B cell (primary cell): ENCODE measurements at regions not wholly inside any gene's neighbourhood (a gene's known extent, or its start where the extent isn't known, plus 50 kb on each side); places are given as distances from the start of the nearest gene placed in this dataset.

Source experiments
- ATAC-seq: fragments of 200-7000 bp; cut with Tn5 transposase; one replicate; pipeline ENCODE4 v1.10.0; 2021; ENCODE audit warnings: low read depth, mild to moderate bottlenecking, moderate number of reproducible peaks, moderate library complexity
- CTCF ChIA-PET: fragments of 350-600 bp; sonication (Branson Sonifier 250); formaldehyde crosslinking; loops from one replicate; lab custom pipeline; 2021; ENCODE audit warnings: antibody characterized with exemption, inconsistent platforms; lab: Charles Lee
- POLR2A ChIA-PET: fragments of 350-600 bp; sonication (Branson Sonifier 250); formaldehyde crosslinking; loops from one replicate; lab custom pipeline; 2021; ENCODE audit warnings: antibody characterized with exemption; lab: Charles Lee
- DNase-seq: peaks from one replicate; pipeline ENCODE4 v3.0.0; 2013
- H2AFZ ChIP-seq: 2 replicates; pipeline ENCODE4 v1.6.1; 2012; ENCODE audit warnings: mild to moderate bottlenecking, low read depth, low read length; ENCODE audit not compliant: insufficient read depth, poor library complexity, severe bottlenecking
- H3K27ac ChIP-seq, 2 donors: 1 replicate in 1 of 2; 2 replicates in 1 of 2; pipeline ENCODE4 v1.5.1; 2012 to 2013; ENCODE audit warnings: low read length in 2 of 2, mild to moderate bottlenecking in 2 of 2, moderate library complexity in 1 of 2
- H3K27me3 ChIP-seq, 4 experiments: fragments of 200-600 bp in 1 of 4; sonication (generic) in 1 of 4; replicated peaks in 1 of 4; 1 replicate in 2 of 4; 2 replicates in 2 of 4; pipeline versions ENCODE4 v1.6.1 to v1.7.0; 2013 to 2016; ENCODE audit warnings: low read length in 3 of 4, mild to moderate bottlenecking in 2 of 4, mixed read lengths in 1 of 4, moderate library complexity in 1 of 4; ENCODE audit not compliant: insufficient read depth in 4 of 4, control insufficient read depth in 3 of 4; ENCODE audit errors: control extremely low read depth in 1 of 4
- H3K36me3 ChIP-seq, 2 experiments: replicated peaks in 1 of 2; 1 replicate in 1 of 2; 2 replicates in 1 of 2; pipeline versions ENCODE4 v1.6.1 to v1.7.1; 2013; ENCODE audit warnings: low read length in 1 of 2; ENCODE audit not compliant: insufficient read depth in 2 of 2, control insufficient read depth in 1 of 2; ENCODE audit errors: control extremely low read depth in 1 of 2, extremely low read depth in 1 of 2
- H3K4me1 ChIP-seq, 2 donors: fragments of 200-600 bp in 1 of 2; sonication (generic) in 1 of 2; 1 replicate in 1 of 2; 2 replicates in 1 of 2; pipeline versions ENCODE4 v1.5.1 to v1.6.1; 2013 to 2017; ENCODE audit warnings: low read length in 2 of 2; ENCODE audit not compliant: control insufficient read depth in 2 of 2, insufficient read depth in 2 of 2
- H3K4me2 ChIP-seq: replicated peaks from 2 replicates; pipeline ENCODE3; 2012; ENCODE audit warnings: mild to moderate bottlenecking, low read depth, low read length; ENCODE audit not compliant: poor library complexity, severe bottlenecking
- H3K4me3 ChIP-seq, 5 experiments: fragments of 200-600 bp in 1 of 5; sonication (generic) in 1 of 5; 1 replicate in 3 of 5; 2 replicates in 2 of 5; pipeline versions ENCODE4 v1.5.1 to v1.7.0; 2011 to 2016; ENCODE audit warnings: low read length in 4 of 5, mild to moderate bottlenecking in 4 of 5, low read depth in 2 of 5, control low read depth in 1 of 5, moderate library complexity in 1 of 5; ENCODE audit not compliant: insufficient read depth in 1 of 5; ENCODE audit errors: control extremely low read depth in 1 of 5, extremely low read depth in 1 of 5
- H3K79me2 ChIP-seq: fragments of 200-600 bp; sonication (generic); one replicate; pipeline ENCODE4 v1.6.0; 2016; ENCODE audit warnings: low read length; ENCODE audit not compliant: control insufficient read depth, insufficient read depth
- H3K9ac ChIP-seq: fragments of 200-600 bp; sonication (generic); 2 replicates; pipeline ENCODE4 v1.6.1; 2017; ENCODE audit warnings: mild to moderate bottlenecking, low read length, moderate library complexity
- H3K9me3 ChIP-seq, 3 donors: one replicate each; pipeline versions ENCODE4 v1.6.1 to v1.7.1; 2013; ENCODE audit warnings: low read length in 2 of 3; ENCODE audit not compliant: control insufficient read depth in 2 of 3, insufficient read depth in 1 of 3; ENCODE audit errors: control extremely low read depth in 1 of 3
- H4K20me1 ChIP-seq: 2 replicates; pipeline ENCODE4 v1.6.0; 2012; ENCODE audit warnings: mild to moderate bottlenecking, low read length; ENCODE audit not compliant: insufficient read depth, control insufficient read depth, poor library complexity, severe bottlenecking
- H3K27ac Mint-ChIP-seq: one replicate; pipeline ENCODE4 v1.8.0; 2021; ENCODE audit warnings: mixed read lengths
- H3K27me3 Mint-ChIP-seq: one replicate; pipeline ENCODE4 v1.8.0; 2021; ENCODE audit warnings: mixed read lengths
- H3K4me1 Mint-ChIP-seq: one replicate; pipeline ENCODE4 v1.8.0; 2021; ENCODE audit warnings: mixed read lengths
- H3K4me3 Mint-ChIP-seq: one replicate; pipeline ENCODE4 v1.8.0; 2021; ENCODE audit warnings: mixed read lengths
- H3K9me3 Mint-ChIP-seq: one replicate; pipeline ENCODE4 v1.8.0; 2022; ENCODE audit warnings: mixed read lengths; ENCODE audit not compliant: insufficient read depth
- CTCF ChIP-seq: fragments of 200-600 bp; IDR thresholded peaks from one replicate; pipeline ENCODE4 v1.8.0; 2022; ENCODE audit warnings: antibody characterized with exemption, mild to moderate bottlenecking
- EZH2 ChIP-seq: IDR thresholded peaks from 2 replicates; pipeline ENCODE4 v1.6.1; 2012; ENCODE audit warnings: borderline replicate concordance, low read depth, mild to moderate bottlenecking, moderate library complexity, low read length; ENCODE audit not compliant: insufficient read depth, poor library complexity, severe bottlenecking
- WGBS: methylation state at CpG from one replicate; pipeline ENCODE4 v1.1.5; 2013; ENCODE audit warnings: missing lambda C conversion rate; ENCODE audit not compliant: insufficient coverage; 5-methylcytosine and 5-hydroxymethylcytosine counted together
- intact Hi-C: fragments of 100-400 bp; cut with micrococcal nuclease; formaldehyde crosslinking; loops from one replicate; pipeline ENCODE4 v1.10.0; 2022

- Histone ChIP-seq H4K20me1 (no peaks in the 10 kb centered on the region), H3K4me1 (peaks cover 7 to 14% of the 10 kb centered on the region in 2 donors), H2AFZ (no peak overlapping the region), H3K9me3 (no peaks in the 10 kb centered on the region), H3K4me2 (no peak overlapping the region), H3K9ac (no peak overlapping the region), H3K79me2 (no peaks in the 10 kb centered on the region), H3K27me3 (peaks cover 0 to 3% (median 0%) of the 10 kb centered on the region in 4 experiments), H3K36me3 (no peaks in the 10 kb centered on the region), H3K4me3 (no peak overlapping the region), H3K27ac (no peak overlapping the region)
- ATAC-seq (no peak), DNase-seq (no peak)
- no peaks in the 10 kb centered on the region for H3K27me3 Mint-ChIP-seq
- ChIA-PET POLR2A (interaction anchor here (0.7 kb wide), 1 partner anchor 28 kb away, joined by 3 read pairs; no protein-coding TSS in a partner anchor), CTCF (no interaction called here)
- intact Hi-C loops = no loop called here
- no peak overlapping the region for H3K4me3 Mint-ChIP-seq
- no peak for TF ChIP-seq CTCF
- TF ChIP-seq EZH2 = no peak
- no peak overlapping the region for H3K27ac Mint-ChIP-seq
- 87% methylated on average over 4 of the region's 7 CpGs for WGBS
- H3K4me1 Mint-ChIP-seq = peaks cover 31% of the 10 kb centered on the region
- no peaks in the 10 kb centered on the region for H3K9me3 Mint-ChIP-seq
Measured at GRCh38 chr1:244236721-244237120, 185.6 kb downstream of the ZBTB18 start.

- CTCF ChIA-PET = no interaction called here
- H3K4me3 Mint-ChIP-seq = no peak overlapping the region
- Histone ChIP-seq H3K9me3 (no peaks in the 10 kb centered on the region), H3K4me3 (no peak overlapping the region), H3K27me3 (no peaks in the 10 kb centered on the region), H3K4me2 (no peak overlapping the region), H3K36me3 (no peaks in the 10 kb centered on the region), H3K79me2 (no peaks in the 10 kb centered on the region), H3K27ac (no peak overlapping the region), H2AFZ (no peak overlapping the region), H3K4me1 (peaks cover 7 to 15% of the 10 kb centered on the region in 2 donors), H4K20me1 (no peaks in the 10 kb centered on the region), H3K9ac (no peak overlapping the region)
- H3K27ac Mint-ChIP-seq = no peak overlapping the region
- H3K9me3 Mint-ChIP-seq = no peaks in the 10 kb centered on the region
- ATAC-seq = no peak
- no peak for TF ChIP-seq CTCF
- no peak for TF ChIP-seq EZH2
- DNase-seq = no peak
- H3K4me1 Mint-ChIP-seq = peaks cover 29% of the 10 kb centered on the region
- POLR2A ChIA-PET = interaction anchor here (0.7 kb wide), 1 partner anchor 29 kb away, joined by 3 read pairs; no protein-coding TSS in a partner anchor
- H3K27me3 Mint-ChIP-seq = no peaks in the 10 kb centered on the region
- WGBS = 89% methylated on average over 8 of the region's 8 CpGs
- intact Hi-C loops = no loop called here
Measured at GRCh38 chr1:244237445-244237844, 186.4 kb downstream of the ZBTB18 start.
